Smooth muscle cell (in vitro differentiated cells): ENCODE measurements at regions not wholly inside any gene's neighbourhood (a gene's known extent, or its start where the extent isn't known, plus 50 kb on each side); places are given as distances from the start of the nearest gene placed in this dataset.

Source experiments
- DNase-seq: peaks from one replicate; lab custom pipeline; 2025; ENCODE audit not compliant: unreplicated experiment; lab: John Stamatoyannopoulos, UW
- H2AFZ ChIP-seq: fragments of 200-600 bp; sonication (generic); 2 replicates; pipeline ENCODE4 v1.6.0; 2016; ENCODE audit warnings: antibody characterized with exemption, low read depth, mild to moderate bottlenecking
- H3F3A ChIP-seq: fragments of 200-600 bp; sonication (generic); 2 replicates; pipeline ENCODE4 v1.6.0; 2017; ENCODE audit warnings: antibody characterized with exemption, low read depth
- H3K27ac ChIP-seq: fragments of 200-600 bp; sonication (generic); 2 replicates; pipeline ENCODE4 v1.5.1; 2016; ENCODE audit warnings: low read depth, mild to moderate bottlenecking
- H3K27me3 ChIP-seq: fragments of 200-600 bp; sonication (generic); 2 replicates; pipeline ENCODE4 v1.6.1; 2016; ENCODE audit warnings: low read depth, mild to moderate bottlenecking
- H3K36me3 ChIP-seq: fragments of 200-600 bp; sonication (generic); 2 replicates; pipeline ENCODE4 v1.5.1; 2016; ENCODE audit warnings: low read depth
- H3K4me1 ChIP-seq: fragments of 200-600 bp; sonication (generic); 2 replicates; pipeline ENCODE4 v1.5.1; 2016; ENCODE audit warnings: low read depth
- H3K4me2 ChIP-seq: fragments of 200-600 bp; sonication (generic); 2 replicates; pipeline ENCODE4 v1.6.0; 2016; ENCODE audit warnings: mild to moderate bottlenecking
- H3K4me3 ChIP-seq: fragments of 200-600 bp; sonication (generic); 2 replicates; pipeline ENCODE4 v1.5.1; 2016; ENCODE audit warnings: mild to moderate bottlenecking
- H3K79me2 ChIP-seq: fragments of 200-600 bp; sonication (generic); 2 replicates; pipeline ENCODE4 v1.6.0; 2016; ENCODE audit warnings: low read depth, mild to moderate bottlenecking
- H3K9ac ChIP-seq: fragments of 200-600 bp; sonication (generic); 2 replicates; pipeline ENCODE4 v1.6.0; 2016; ENCODE audit warnings: low read depth
- H3K9me3 ChIP-seq: fragments of 200-600 bp; sonication (generic); replicated peaks from 2 replicates; pipeline ENCODE4 v1.5.1; 2016; ENCODE audit warnings: low read depth
- H4K20me1 ChIP-seq: fragments of 200-600 bp; sonication (generic); 2 replicates; pipeline ENCODE4 v1.6.0; 2016; ENCODE audit warnings: low read depth
- CTCF ChIP-seq: fragments of 200-600 bp; sonication (generic); IDR thresholded peaks from 2 replicates; pipeline ENCODE4 v1.5.1; 2017; ENCODE audit warnings: borderline replicate concordance, mild to moderate bottlenecking, antibody characterized with exemption; ENCODE audit not compliant: insufficient read depth, poor library complexity, severe bottlenecking
- WGBS: methylation state at CpG from one replicate; pipeline ENCODE4 v1.1.7; 2016; ENCODE audit warnings: low lambda C conversion rate; 5-methylcytosine and 5-hydroxymethylcytosine counted together

GRCh38 chr2:12816379-12817306 is 99.9 kb downstream of the TRIB2 start:
- TF ChIP-seq CTCF = no peak
- H3K36me3 ChIP-seq = no peaks in the 10 kb centered on the region
- H3K79me2 ChIP-seq = no peaks in the 10 kb centered on the region
- DNase-seq = no peak
- no peaks in the 10 kb centered on the region for H3K9me3 ChIP-seq
- 68% methylated on average over 4 of the region's 4 CpGs for WGBS
- no peak overlapping the region for H3K4me2 ChIP-seq
- no peak overlapping the region for H3K4me3 ChIP-seq
- H3K9ac ChIP-seq = no peak overlapping the region
- H3K27ac ChIP-seq = no peak overlapping the region
- no peaks in the 10 kb centered on the region for H3K27me3 ChIP-seq
- H4K20me1 ChIP-seq = no peaks in the 10 kb centered on the region
- H3F3A ChIP-seq = no peaks in the 10 kb centered on the region
- no peak overlapping the region for H2AFZ ChIP-seq
- peaks cover 3% of the 10 kb centered on the region for H3K4me1 ChIP-seq

GRCh38 chr2:12817870-12818269 is 101.1 kb downstream of the TRIB2 start:
- H3K36me3 ChIP-seq = no peaks in the 10 kb centered on the region
- 95% methylated on average over 3 of the region's 3 CpGs for WGBS
- H3K4me2 ChIP-seq = no peak overlapping the region
- H4K20me1 ChIP-seq = no peaks in the 10 kb centered on the region
- H3F3A ChIP-seq = no peaks in the 10 kb centered on the region
- H3K9me3 ChIP-seq = no peaks in the 10 kb centered on the region
- no peaks in the 10 kb centered on the region for H3K27me3 ChIP-seq
- no peak overlapping the region for H2AFZ ChIP-seq
- no peak for TF ChIP-seq CTCF
- no peak overlapping the region for H3K9ac ChIP-seq
- no peaks in the 10 kb centered on the region for H3K79me2 ChIP-seq
- no peak for DNase-seq
- peaks cover 3% of the 10 kb centered on the region for H3K4me1 ChIP-seq
- H3K4me3 ChIP-seq = no peak overlapping the region
- H3K27ac ChIP-seq = no peak overlapping the region

GRCh38 chr2:12818416-12819102 is 101.8 kb downstream of the TRIB2 start:
- no peak overlapping the region for H3K9ac ChIP-seq
- peak overlapping the region; percentile 39 for H3K4me2 ChIP-seq
- no peak for TF ChIP-seq CTCF
- H3K9me3 ChIP-seq = no peaks in the 10 kb centered on the region
- H4K20me1 ChIP-seq = no peaks in the 10 kb centered on the region
- no peaks in the 10 kb centered on the region for H3K36me3 ChIP-seq
- no peaks in the 10 kb centered on the region for H3K79me2 ChIP-seq
- peak overlapping the region; percentile 3 for H2AFZ ChIP-seq
- no peak for DNase-seq
- no peak overlapping the region for H3K4me3 ChIP-seq
- H3K27ac ChIP-seq = peak overlapping the region; percentile 75
- no peaks in the 10 kb centered on the region for H3F3A ChIP-seq
- H3K4me1 ChIP-seq = peaks cover 3% of the 10 kb centered on the region
- whole genome bisulfite sequencing = 84% methylated on average over 9 of the region's 11 CpGs
- H3K27me3 ChIP-seq = no peaks in the 10 kb centered on the region
